HUES48 (cell line): ENCODE measurements at regions not wholly inside any gene's neighbourhood (a gene's known extent, or its start where the extent isn't known, plus 50 kb on each side); places are given as distances from the start of the nearest gene placed in this dataset.
"Not testable (repeated sequence)": the region's sequence is repeated elsewhere in the genome, so short reads cannot be mapped to it uniquely, and the experiment has no call there.

Experiments used
- H3K27ac ChIP-seq: one replicate; pipeline ENCODE4 v1.7.0; 2013; ENCODE audit warnings: low read depth, low read length, inconsistent platforms
- H3K27me3 ChIP-seq: 2 replicates; pipeline ENCODE4 v1.6.1; 2013; ENCODE audit warnings: mild to moderate bottlenecking, low read length; ENCODE audit not compliant: control insufficient read depth, insufficient read depth
- H3K36me3 ChIP-seq: 2 replicates; pipeline ENCODE4 v1.6.1; 2013; ENCODE audit warnings: low read length; ENCODE audit not compliant: control insufficient read depth, insufficient read depth
- H3K4me1 ChIP-seq: 2 replicates; pipeline ENCODE4 v1.6.1; 2013; ENCODE audit warnings: mild to moderate bottlenecking, low read length; ENCODE audit not compliant: control insufficient read depth, insufficient read depth
- H3K4me3 ChIP-seq: 2 replicates; pipeline ENCODE4 v1.5.1; 2013; ENCODE audit warnings: mild to moderate bottlenecking, low read depth, low read length
- H3K9ac ChIP-seq: 2 replicates; pipeline ENCODE4 v1.6.1; 2013; ENCODE audit warnings: mild to moderate bottlenecking, low read depth, low read length, moderate library complexity
- H3K9me3 ChIP-seq: 2 replicates; pipeline ENCODE4 v1.6.1; 2013; ENCODE audit warnings: low read length; ENCODE audit not compliant: control insufficient read depth, insufficient read depth

- Histone ChIP-seq H3K9ac (no peak overlapping the region), H3K4me1 (no peaks in the 10 kb centered on the region), H3K36me3 (no peaks in the 10 kb centered on the region), H3K27me3 (no peaks in the 10 kb centered on the region), H3K4me3 (no peak overlapping the region), H3K9me3 (no peaks in the 10 kb centered on the region), H3K27ac (no peak overlapping the region)
These were observed 694.2 kb downstream of the BRINP3 start for GRCh38 chr1:189783456-189783855.

- no peaks in the 10 kb centered on the region for H3K4me1 ChIP-seq
- no peak overlapping the region for H3K4me3 ChIP-seq
- H3K9me3 ChIP-seq, result no peaks in the 10 kb centered on the region
- H3K27me3 ChIP-seq, result no peaks in the 10 kb centered on the region
- no peaks in the 10 kb centered on the region for H3K36me3 ChIP-seq
- H3K9ac ChIP-seq, result no peak overlapping the region
- no peak overlapping the region for H3K27ac ChIP-seq
These were observed 690.9 kb downstream of the BRINP3 start for GRCh38 chr1:189786761-189787160.

- no peaks in the 10 kb centered on the region for H3K4me1 ChIP-seq
- H3K36me3 ChIP-seq, result no peaks in the 10 kb centered on the region
- H3K27ac ChIP-seq, result no peak overlapping the region
These were observed 690.5 kb downstream of the BRINP3 start for GRCh38 chr1:189787201-189787600.

GRCh38 chr1:189790335-189790734, 687.3 kb downstream of the BRINP3 start:
- Histone ChIP-seq H3K9me3 (no peaks in the 10 kb centered on the region), H3K27me3 (no peaks in the 10 kb centered on the region), H3K36me3 (no peaks in the 10 kb centered on the region), H3K4me3 (no peak overlapping the region), H3K27ac (no peak overlapping the region), H3K4me1 (no peaks in the 10 kb centered on the region), H3K9ac (no peak overlapping the region)

More at GRCh38 chr1:189787201-189787600, 690.5 kb downstream of the BRINP3 start:
- Histone ChIP-seq H3K9me3 (no peaks in the 10 kb centered on the region), H3K9ac (no peak overlapping the region), H3K27me3 (no peaks in the 10 kb centered on the region), H3K4me3 (no peak overlapping the region)

- no peaks in the 10 kb centered on the region for H3K36me3 ChIP-seq
- no peak overlapping the region for H3K27ac ChIP-seq
- H3K9me3 ChIP-seq, result no peaks in the 10 kb centered on the region
- peaks cover 5% of the 10 kb centered on the region; the same call in 1 of the 2 replicates for H3K4me1 ChIP-seq
- H3K9ac ChIP-seq, result no peak overlapping the region
- no peak overlapping the region for H3K4me3 ChIP-seq
- H3K27me3 ChIP-seq, result no peaks in the 10 kb centered on the region
These were observed 674.3 kb downstream of the BRINP3 start for GRCh38 chr1:189803364-189803763.

- Histone ChIP-seq H3K36me3 (no peaks in the 10 kb centered on the region), H3K4me1 (peaks cover 5% of the 10 kb centered on the region; the same call in 1 of the 2 replicates), H3K27ac (peak overlapping the region; percentile 0), H3K9ac (no peak overlapping the region), H3K4me3 (no peak overlapping the region), H3K27me3 (no peaks in the 10 kb centered on the region), H3K9me3 (no peaks in the 10 kb centered on the region)
These were observed 673.3 kb downstream of the BRINP3 start for GRCh38 chr1:189804352-189804751.

DNA sequence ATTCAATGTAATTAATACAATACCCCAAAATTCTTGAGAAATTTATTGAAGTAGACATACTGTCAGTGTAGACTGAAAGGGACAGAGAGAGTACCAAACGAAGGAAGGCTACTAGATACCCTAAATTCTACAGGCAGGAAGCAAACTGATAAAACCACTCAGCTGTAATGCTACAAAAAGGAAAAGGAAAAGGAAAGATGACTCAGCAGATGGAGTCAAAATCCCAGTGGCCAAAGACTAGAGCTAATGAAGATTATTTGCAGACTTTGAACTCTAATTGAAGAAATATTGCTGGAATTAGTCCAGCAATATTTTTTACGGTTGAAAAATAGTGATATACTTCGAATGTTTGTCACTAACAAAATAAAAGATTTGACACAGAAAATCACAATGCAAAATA, 671.9 kb downstream of the BRINP3 start:
- Histone ChIP-seq H3K36me3 (no peaks in the 10 kb centered on the region), H3K9me3 (no peaks in the 10 kb centered on the region), H3K4me3 (no peak overlapping the region), H3K4me1 (peaks cover 5% of the 10 kb centered on the region; the same call in 1 of the 2 replicates), H3K27me3 (no peaks in the 10 kb centered on the region), H3K9ac (no peak overlapping the region), H3K27ac (no peak overlapping the region)

- not testable (repeated sequence) for H3K27ac ChIP-seq
These were observed 667.0 kb downstream of the BRINP3 start for GRCh38 chr1:189810639-189811038.

GRCh38 chr1:189811960-189812359, 665.7 kb downstream of the BRINP3 start:
- no peaks in the 10 kb centered on the region for H3K9me3 ChIP-seq
- no peak overlapping the region for H3K27ac ChIP-seq
- no peak overlapping the region for H3K9ac ChIP-seq
- no peak overlapping the region for H3K4me3 ChIP-seq
- H3K36me3 ChIP-seq, result no peaks in the 10 kb centered on the region
- H3K4me1 ChIP-seq, result 0 out of 2 replicates have a peak, but pooled peaks cover 3% of the 10 kb centered on the region
- H3K27me3 ChIP-seq, result no peaks in the 10 kb centered on the region

More at GRCh38 chr1:189810639-189811038, 667.0 kb downstream of the BRINP3 start:
- H3K4me3 ChIP-seq, H3K27me3 ChIP-seq, H3K9me3 ChIP-seq, H3K9ac ChIP-seq, H3K36me3 ChIP-seq, H3K4me1 ChIP-seq: not testable (repeated sequence)

DNA sequence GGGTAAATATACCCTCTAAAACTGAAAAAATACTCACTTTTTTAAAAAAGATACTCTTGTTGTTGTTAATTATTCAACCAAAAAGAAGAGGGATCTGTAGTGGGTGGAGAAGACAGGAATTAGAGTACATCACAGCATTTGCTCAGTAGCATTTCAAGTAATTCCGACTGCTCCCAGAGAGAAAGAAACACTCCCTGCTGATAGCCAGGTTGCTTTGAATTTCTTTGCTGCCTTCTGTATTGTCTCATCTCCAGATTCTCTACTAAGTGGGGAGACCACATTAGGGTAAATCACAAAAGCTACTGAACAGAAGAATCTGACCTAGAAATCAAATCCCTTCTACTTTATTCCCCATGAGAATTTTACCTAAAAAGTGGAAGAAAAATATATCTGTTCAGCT, 661.1 kb downstream of the BRINP3 start:
- Histone ChIP-seq H3K9ac (no peak overlapping the region), H3K9me3 (no peaks in the 10 kb centered on the region), H3K4me1 (0 out of 2 replicates have a peak, but pooled peaks cover 3% of the 10 kb centered on the region), H3K36me3 (no peaks in the 10 kb centered on the region), H3K27ac (no peak overlapping the region), H3K27me3 (no peaks in the 10 kb centered on the region), H3K4me3 (no peak overlapping the region)

DNA sequence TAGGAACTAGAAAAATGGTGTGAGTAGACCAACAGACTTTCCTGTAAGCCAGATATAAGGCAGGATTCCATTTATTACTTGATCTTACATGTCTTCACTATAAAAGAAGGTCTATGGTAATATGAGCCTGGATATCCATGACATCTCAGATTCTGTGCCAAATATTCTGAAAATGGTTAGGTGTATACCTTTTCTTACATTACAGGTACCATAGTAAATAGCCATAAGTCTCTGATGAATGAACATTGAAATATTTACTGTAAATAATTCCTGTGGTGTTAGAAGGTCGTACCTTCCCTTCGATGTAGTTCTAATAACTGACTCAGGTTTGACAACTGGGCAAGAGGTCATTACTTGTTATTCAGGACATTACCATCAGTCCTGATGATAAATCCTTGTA, 657.9 kb downstream of the BRINP3 start:
- Histone ChIP-seq H3K4me1 (0 out of 2 replicates have a peak, but pooled peaks cover 3% of the 10 kb centered on the region), H3K36me3 (no peaks in the 10 kb centered on the region), H3K9ac (no peak overlapping the region), H3K9me3 (no peaks in the 10 kb centered on the region), H3K4me3 (no peak overlapping the region), H3K27ac (no peak overlapping the region), H3K27me3 (no peaks in the 10 kb centered on the region)

DNA sequence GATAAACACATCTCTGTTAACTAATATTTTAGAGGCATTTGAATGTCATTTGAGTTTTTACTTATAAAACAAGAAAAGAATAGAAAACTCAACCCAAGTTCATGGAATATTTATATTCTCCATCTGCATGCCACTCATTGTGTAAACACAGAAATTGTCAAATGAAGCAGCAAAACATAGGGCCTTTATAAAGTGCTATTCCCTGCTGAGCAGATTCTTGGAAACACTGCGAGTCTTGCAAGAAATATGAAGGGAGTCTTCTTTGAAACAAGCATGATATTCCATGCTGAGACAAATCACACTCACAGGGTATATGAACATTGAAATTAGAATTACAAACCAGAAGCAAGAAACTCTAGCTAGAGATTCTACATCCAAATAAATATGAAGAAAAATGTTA, 655.8 kb downstream of the BRINP3 start:
- H3K4me1 ChIP-seq, result no peaks in the 10 kb centered on the region
- H3K9ac ChIP-seq, result no peak overlapping the region
- H3K27me3 ChIP-seq, result no peaks in the 10 kb centered on the region
- H3K4me3 ChIP-seq, result no peak overlapping the region
- no peaks in the 10 kb centered on the region for H3K9me3 ChIP-seq
- no peak overlapping the region for H3K27ac ChIP-seq
- H3K36me3 ChIP-seq, result no peaks in the 10 kb centered on the region
